T-helper 9 cell (primary cell): ENCODE measurements at regions not wholly inside any gene's neighbourhood (a gene's known extent, or its start where the extent isn't known, plus 50 kb on each side); places are given as distances from the start of the nearest gene placed in this dataset.
"Not testable (repeated sequence)": the region's sequence is repeated elsewhere in the genome, so short reads cannot be mapped to it uniquely, and the experiment has no call there.

ENCODE experiments used
- DNase-seq: peaks from one replicate; pipeline ENCODE4 v3.0.0-alpha.2; 2020

DNA sequence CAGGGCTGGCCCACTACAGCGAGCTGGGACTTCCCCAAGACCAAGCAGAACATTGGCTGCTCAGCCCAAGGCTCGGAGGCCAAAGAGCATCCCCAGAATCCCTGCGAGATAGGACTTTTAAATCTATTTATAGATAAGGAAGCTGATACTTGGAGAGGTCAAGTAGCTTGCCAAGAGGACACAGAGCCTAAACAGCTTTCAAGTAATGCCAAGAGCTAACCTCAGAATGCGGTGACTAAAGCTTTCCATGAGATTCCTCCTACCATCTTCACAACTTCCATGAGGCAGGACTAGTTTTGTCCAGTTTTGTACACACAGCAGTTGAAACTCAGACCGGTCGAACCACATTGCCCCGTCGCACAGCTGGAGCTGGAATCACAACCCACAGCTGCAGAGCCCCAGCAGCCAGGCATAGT is 168.1 kb upstream of the TOP1 start:
- no peak for DNase-seq

DNA sequence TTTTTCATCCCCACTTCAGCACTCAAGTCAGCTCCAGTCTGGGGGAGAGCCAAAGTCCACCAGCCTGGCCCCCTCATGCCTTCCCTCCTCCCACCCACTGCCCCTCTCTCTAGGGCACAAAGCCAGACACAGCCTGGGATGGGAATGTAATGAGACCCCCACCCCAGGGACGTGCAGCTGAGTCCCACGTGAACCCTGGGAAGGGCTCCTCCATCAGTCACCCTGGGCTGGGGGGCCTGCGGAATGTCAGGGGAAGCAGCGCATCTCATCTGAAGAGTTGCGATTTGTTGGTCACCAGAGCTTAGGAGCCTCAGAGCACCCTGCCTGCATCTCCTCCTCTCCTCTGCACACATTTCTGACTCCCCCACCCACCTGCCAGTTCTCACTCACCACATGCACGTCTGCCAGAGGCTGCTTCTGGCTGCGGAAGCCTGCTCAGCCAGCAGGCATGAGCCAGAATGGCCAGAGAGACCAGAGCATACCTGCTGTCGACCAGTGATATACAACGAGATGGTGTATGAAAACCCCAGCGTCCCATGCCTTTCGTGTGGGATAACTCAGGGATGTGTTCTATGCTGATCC is 167.1 kb upstream of the TOP1 start:
- DNase-seq: no peak

DNA sequence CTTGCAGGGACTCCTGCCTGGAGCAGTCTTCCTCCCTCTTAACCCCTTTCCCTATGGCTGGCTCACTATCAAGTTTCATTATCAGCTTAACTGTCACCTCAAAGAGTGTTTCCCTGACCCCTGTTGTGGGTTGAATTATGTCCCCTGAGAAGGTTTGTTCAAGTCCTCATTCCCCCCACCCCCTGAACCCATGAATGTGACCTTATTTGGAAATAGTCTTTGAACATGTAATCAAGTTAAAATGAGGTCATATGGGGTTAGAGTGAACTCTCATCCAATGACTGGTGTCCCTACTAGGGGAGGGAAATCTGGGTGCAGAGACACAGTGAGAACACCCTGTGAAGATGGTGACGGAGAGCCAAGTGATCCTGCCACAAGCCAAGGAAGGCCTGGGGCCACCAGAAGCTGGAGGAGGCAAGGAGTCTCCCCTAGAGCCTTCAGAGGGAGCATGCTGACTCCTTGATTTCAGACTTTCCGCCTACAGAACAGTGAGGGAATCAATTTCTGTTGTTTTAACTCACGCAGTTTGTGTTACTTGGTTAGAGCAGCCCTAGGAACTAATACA is 165.2 kb upstream of the TOP1 start:
- no peak for DNase-seq

DNA sequence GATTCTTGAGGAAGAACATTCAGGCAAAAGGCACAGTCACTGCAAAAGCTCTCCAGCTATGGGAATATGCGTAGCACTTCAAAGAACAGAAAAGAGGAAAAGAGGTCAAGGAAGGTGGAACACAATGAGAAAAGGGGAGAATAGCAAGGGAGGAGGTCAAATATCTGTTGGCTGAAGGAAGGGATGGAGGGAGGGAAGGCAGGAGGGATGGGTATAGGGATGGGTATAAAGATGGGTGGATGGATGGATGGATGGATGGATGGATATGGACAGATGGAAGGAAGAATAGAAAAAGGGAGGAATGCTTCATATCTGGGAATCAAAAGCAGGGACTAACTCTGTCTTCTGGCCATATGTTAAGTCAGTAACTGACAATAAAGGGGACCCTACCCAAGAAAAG is 164.2 kb upstream of the TOP1 start:
- DNase-seq: no peak

DNA sequence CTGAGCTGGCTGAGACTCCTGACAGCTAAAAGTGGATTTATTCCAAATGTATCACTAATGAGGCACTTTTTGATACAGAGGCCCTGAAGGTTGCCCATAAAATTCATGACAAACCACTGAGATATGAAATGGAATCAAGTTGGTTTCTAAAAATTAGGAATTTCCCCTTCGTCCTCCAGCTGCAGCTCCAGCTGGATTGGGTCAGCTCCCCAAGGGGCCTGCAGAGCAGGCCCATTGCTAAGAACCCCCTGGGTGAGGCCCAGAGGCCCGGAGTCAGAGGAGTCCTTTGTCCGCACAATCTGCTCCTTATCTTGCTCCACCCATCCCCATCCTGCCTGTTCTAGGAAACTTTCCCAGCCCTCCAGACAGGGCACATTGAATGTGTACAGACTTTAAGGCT is 163.5 kb upstream of the TOP1 start:
- DNase-seq: no peak

DNA sequence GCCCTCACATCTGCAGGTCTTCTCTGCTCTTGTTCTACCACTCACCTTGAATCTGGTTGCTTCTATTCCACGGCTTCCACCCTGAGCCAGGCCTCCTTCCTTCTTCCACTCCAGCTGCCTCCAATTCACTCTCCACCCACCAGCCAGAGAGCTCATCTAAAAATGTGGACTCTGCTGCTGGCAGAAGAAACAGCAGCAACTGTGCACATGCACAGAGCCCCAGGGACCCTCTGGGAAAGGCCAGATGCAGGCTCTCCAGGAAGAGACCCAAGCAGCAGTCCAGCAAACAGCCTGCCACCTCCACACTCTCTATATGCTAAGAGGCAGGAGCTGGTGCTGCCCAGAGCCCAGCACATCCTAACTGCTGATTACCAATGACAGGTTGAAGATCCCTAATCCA is 162.6 kb upstream of the TOP1 start:
- no peak for DNase-seq

DNA sequence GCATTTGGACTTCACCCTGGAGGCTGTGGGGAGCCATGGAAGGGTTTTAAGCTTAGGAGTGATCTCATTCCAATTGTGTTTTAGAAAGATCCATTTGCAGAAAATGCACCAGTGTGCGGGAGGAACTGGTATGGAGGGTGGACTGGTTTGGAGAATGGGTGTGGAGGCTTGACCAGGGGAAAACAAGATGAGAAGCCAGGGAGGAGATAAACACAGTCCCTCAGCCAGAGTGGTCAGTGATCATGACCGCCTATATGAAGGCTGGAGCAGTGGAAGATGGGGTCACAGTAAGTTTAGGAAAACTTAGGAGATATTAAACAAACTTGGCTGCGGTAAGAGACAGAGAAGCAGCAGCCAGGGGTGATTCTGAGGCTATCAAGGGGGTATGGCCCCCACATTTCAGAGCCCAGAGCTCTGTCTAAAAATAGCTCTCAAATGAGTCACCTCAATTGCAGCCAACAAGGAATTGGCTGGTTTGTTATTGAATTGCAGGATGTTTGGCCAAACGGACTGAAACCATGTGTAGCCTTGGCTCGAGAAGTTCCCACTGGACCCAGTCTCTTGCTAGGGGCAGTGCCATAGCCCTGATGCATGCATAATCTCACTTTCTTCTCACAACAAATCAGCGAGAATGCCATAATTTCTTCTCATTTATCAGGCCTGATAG is 159.9 kb upstream of the TOP1 start:
- no peak for DNase-seq

DNA sequence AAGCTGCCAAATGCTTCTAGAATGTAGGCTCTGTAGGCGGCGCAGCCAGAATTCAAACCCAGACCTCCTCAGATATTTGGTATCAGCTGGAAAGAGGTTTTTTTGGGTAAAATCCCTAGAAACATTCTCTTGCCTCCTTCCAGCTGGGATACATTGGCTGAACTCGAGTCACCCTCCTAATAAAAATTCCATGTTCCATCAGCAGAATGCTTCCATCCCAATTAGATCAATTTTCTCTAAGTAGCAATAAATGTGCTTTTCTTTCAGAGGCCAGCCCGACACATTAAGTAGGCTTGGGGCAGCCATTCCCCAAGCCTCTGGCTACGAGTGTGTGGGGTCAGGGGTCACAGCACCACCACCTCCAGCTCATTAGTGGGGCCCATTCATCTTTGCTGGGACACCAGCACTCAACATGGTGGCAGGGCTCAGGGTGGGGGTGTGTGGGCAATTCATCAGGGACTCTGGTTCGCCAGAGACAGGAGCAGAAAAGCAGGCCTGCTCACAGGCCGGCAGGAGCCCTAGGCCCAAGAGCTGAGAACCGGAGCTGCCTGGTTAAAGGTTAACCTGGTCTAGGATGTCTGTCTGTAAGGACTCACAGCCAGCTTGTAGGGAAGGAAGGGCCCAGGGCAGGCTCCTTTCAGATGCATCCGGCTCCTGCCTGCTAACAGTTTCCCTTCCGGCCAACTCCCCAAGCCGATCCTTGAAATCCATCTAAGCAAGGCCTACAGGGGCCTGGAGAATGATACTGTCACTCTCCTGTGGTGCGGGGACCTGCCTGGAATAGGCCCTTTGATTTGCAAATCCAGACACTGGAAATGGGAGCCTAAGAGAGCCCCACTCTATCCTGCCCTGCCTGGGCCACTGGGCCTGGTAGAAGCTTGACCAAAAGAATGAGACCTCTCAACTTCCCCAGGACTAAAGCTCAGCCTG is 159.1 kb upstream of the TOP1 start:
- DNase-seq: no peak

DNA sequence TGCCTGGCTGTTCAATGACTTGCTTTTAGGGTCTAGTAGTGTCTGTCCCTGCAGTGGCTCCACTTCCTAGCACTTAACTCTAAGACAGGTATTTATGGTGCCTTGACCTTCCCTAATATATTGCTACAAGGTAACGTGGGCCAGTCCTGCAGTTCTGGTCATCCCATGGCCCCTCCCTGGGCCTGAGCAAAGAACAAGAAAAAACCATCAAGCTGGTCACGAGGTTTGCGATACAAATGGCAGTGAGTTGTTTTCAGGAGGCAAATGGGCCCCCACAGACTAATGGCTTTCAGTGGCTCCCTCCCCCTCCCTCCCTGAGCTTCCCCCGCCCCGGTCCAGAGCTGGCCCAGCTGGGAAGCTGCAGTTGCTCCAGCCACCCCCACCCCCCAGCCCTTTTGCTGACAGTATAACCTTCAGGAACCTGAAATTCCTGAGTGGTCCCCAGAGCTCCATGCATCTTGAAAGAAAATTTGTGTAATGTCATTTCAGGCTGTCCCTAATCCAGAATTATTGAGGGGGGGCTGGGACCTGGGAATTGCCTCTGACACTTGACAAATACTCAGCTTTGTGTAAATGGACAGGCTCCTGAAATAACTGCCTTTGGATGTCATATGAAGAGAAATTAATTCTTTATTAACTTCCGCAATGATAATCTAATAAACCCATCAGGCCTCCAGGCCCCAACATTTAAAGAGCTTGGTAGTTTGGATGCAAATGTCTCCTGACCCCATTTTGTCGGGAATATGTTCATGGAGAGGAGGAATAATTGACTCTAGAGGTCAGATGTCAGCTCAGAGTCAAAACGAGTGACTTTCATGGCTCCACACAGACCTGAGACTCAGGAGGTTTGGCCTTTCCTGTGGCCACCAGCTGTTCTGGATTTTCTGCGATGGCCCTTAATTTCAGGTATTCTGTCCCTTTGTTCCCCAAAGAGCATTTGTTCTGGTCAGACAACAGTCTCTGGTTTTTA is 153.2 kb upstream of the TOP1 start:
- no peak for DNase-seq

DNA sequence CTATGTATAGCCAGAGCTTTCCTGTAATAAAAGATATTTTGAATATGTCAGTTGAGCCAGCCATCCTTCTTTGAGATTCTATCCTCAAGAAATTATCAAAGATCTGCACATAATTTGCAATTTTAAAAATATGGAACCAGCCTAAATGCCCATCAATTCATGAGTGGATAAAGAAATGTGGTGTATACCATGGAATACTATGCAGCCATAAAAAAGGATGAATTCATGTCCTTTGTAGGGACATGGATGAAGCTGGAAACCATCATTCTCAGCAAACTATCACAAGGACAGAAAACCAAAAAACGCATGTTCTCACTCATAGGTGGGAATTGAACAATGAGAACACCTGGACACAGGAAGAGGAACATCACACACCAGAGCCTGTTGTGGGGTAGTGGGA is 150.5 kb upstream of the TOP1 start:
- not testable (repeated sequence) for DNase-seq

DNA sequence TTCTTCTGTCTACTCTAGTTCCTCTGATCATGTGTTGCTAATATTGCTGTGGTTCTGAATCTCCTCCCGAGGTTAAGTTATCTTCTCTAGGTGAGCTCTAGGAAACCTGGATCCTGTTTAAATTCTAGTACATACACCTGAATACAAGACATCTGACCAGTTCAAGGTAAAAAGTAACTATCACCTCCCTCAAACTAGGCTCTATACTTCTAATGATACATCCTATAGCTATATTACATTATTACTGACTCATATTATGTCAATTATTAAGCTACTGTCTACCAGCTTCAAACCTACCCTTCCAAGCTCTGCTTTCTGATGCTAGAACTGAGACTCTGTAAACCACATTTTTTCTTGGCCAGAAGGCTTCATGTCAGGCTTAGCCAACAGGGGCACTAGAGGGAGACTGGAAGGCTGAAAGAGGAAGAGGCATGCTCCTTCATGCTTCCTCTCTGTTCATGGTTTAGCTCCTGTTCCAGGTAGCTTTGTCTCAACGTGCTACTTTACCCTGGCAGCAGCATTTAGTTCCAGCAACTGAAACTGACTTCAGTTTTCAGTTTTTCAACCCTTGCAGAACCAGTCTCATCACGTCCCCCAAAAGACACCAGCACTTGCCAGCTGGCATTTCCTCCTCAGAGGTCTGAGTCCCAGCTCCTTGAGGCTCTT is 148.4 kb upstream of the TOP1 start:
- DNase-seq: no peak

DNA sequence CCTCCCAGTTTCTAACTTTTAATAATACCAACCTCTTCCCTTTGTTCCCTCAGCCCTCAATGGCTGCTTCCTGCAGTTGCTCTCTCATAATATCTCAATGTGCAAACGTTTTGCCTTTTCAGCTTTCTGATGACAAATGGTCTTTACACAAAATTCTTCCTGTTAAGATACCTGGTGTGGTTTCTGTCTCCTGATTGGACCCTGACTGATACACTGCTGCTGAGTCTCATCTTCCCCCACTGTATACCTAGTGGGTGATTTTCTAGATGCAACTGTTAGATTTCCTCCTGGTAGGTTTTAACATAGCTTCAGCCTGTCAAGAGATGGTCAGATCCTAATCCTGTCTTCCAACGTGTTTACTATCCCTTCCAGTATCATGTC is 147.9 kb upstream of the TOP1 start:
- DNase-seq: no peak

DNA sequence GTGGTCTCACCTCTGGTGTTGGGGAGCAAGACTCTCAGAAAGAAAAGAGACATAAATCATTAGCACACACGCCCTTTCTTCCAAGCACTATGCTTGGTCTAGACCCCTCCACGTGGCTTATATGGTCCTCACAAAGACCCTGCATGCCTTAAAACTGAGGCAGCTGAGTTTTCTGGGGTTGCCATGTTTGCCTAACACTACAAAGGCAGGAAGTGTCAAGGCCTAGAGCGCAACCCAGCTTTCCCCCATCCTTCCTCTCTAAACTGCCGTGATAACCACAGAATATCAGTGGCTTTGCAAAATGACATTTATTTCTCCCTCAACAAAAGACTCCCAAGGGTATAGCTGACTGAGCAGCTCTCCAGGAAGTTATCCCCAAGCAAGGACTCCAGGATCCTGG is 146.5 kb upstream of the TOP1 start:
- no peak for DNase-seq

DNA sequence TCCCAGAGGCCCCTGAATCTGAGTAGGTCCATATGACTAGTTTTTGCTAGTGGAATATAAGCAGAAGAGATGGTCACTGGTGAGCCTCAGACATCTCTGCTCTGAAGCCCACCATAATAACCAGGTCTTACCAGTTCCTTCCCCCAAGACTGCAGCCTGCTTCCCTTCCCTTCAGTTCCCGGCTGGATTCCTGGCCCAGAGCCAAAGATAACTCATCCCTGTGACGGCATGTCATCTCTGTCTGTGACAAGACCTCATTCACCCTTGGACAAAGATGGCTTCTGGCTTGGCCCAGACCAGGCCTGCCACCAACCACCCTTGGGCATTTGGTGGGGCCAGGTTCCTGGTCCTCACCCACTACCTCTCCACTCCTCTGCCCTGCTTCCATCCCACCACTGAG is 145.5 kb upstream of the TOP1 start:
- no peak for DNase-seq

DNA sequence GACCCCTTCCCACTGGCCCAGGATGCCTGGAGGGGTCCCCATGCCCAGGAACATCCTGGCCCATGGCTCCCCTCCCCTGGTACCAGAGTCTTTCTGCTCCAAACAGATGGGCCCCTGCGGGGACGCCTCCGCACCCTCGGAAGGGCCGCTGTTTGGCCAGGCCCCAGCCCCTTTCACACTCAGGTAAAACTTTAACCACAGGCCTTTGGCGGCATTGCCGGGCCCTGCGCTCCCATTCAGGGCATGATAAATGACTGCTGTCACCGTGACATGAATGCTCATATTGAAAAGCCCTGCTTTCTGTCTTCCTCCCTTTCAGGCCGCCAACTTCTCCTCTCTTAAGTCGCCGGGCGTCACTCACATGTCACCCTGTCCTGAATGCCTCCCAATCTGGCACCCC is 141.5 kb upstream of the TOP1 start:
- no peak for DNase-seq

DNA sequence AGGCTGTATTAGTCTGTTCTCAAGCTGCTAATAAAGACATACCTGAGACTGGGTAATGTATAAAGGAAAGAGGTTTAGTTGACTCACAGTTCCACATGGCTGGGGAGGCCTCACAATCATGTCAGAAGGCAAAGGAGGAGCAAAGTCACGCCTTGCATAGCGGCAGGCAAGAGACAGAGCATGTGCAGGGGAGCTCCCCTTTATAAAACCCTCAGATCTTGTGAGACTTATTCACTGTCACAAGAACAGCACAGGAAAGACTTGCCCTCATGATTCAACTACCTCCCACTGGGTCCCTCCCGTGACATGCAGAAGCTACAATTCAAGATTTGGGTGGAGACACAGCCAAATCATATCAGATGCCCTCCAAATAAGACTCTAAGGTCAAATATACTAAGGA is 139.4 kb upstream of the TOP1 start:
- not testable (repeated sequence) for DNase-seq

DNA sequence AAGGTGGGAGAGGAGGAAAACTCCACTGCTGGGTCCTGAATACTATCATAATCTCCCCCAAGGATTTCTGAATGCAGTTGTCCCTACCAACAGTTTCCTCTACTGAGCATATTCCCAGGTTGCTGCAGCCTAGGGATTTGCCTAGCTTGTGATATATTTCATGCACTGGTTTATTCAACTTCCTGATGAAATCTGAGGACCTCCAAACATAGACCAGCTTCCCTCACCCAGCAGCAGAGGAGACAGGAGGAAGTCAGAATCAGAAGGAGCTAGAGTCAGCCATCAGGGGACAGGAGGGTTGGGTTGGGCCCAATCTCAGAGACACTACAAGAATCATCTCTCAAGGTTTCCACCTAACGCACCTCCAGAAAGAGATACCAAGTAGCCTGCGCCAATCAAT is 138.4 kb upstream of the TOP1 start:
- DNase-seq: no peak

DNA sequence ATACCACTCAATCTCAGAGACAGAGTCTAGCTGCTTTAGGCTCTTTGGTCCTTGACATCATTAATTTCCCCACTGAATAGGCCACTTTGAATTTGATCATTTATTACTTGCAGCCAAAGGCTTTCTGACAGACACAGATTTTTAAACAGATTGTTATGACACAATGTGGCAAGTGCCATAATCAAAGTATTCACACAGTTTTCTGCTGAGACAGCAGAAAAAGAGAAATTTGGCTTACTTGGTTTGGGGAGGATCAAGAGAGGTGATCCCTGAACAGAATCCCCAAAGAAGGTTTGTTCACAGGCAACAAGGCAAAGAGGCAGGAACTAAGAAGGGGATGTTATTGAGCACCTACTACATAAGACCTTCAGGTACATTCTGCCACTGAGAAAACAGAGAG is 138.0 kb upstream of the TOP1 start:
- no peak for DNase-seq

DNA sequence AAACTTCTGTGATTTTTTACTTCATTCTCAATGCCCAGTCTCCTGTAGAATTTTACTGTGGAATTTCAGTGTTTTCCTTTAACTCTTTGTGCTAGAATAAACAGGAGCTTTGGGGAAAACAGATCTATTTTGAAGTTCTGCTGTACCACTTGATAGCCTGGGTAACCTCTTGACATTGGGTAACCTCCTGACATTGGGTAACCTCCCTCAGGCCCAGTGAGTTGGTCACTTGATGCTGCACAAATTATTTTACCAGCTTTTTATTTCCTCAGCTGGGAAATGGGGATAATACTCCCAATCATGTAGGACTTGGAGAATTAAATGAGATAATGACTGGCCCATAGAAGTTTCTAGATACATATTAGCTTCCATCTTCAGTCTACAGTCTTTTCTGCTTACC is 137.3 kb upstream of the TOP1 start:
- DNase-seq: no peak

DNA sequence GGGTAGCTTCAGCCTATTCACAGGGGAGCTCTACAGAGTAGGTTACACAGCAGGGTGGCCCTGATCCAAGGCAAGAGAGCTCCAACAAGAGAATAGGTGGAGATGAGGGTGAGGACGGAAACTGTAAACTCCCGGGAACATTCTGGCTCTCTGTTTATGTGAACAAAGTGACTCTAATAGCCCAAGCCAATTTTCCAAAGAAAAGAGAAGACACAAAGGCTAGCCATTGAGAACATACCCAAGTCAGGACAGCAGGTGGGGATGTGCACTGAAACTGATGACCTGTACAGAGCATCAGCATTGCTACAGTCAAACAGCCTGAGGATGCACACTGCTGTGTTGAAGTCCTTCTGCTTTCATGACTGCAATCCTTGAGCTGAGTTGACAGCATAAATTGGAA is 136.0 kb upstream of the TOP1 start:
- no peak for DNase-seq

DNA sequence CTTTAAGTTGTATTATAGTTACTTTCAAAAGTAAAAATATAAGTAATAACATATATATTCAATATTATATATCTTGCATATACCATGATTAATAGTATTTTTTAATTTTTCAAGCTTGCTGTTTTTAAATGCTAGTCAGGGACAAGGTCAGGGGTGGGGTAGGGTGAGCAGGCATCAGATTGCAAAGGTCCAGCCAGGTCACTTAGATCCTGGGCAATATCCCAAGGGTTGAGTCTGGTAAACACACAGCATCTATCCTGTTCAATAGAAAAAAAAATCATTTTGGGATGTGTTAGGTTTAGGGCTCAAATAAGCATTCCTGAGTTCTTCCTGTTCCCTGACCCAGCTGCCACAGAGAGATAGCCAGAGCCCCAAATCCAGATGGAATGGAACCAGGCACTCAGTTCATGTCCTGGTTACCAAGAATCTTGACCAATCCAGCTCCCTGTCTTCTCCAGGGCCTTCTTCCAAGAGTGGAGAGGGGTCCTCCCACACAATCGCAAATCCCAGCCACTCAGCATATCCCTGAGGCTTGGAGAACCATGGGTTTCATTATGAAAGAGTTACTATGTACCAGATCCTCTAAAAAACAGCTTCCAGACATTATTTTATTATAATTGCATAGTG is 134.9 kb upstream of the TOP1 start:
- DNase-seq: no peak

DNA sequence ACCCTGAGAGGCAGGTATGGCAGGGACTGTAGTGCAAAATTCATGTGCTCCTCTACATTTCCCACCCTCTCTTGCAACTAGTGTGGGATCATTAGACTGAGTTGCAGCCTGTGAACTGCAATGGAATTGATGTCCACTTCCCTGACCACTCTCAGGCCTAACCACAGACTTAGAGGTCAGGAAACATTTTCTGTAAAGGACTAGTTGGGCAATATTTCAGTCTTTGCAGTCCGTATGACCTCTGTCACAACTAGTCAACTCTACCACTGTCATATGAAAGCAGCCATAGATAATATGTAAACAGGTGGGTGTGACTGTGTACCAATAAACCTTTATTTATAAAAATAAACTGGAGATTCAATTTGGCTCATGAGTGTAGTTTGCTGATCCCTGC is 134.4 kb upstream of the TOP1 start:
- no peak for DNase-seq
